ENCODE measurements at regions not wholly inside any gene's neighbourhood (a gene's known extent, or its start where the extent isn't known, plus 50 kb on each side); places are given as distances from the start of the nearest gene placed in this dataset.

DNA sequence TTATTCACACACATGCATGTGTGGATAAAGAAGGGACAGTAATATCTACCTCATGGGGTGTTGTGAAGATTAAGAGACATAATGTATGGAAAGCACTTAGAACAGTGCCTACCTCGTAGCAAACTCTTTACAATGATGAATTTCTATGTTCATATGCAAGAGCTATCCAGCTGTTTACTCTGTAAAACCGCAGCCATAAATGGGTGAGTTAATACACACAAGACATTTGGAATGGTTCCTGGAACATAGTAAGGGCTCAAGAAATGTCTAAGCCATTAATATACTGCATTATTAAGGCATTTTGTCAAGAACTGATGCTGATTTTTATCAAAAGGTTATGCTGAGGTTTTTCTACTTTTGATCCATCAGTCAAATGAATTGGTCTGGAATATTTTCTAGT is 1076.2 kb downstream of the TSN start:
- H3K4me1 Mint-ChIP-seq, result no peaks in the 10 kb centered on the region
- DNase-seq (no peak), ATAC-seq (ENCODE audit: low read depth) (no peak)
- H3K4me3 ChIP-seq (ENCODE audit: control extremely low read depth in 1 of 5, extremely low read depth in 1 of 5, insufficient read depth in 1 of 5, low read depth in 2 of 5, low read length in 4 of 5), result no peak overlapping the region
- no peaks in the 10 kb centered on the region for H3K4me1 ChIP-seq (ENCODE audit: control insufficient read depth in 2 of 2, insufficient read depth in 2 of 2, low read length in 2 of 2)
- no peaks in the 10 kb centered on the region for H3K79me2 ChIP-seq (ENCODE audit: control insufficient read depth, insufficient read depth, low read length)
- H2AFZ ChIP-seq (ENCODE audit: insufficient read depth, low read depth, low read length, poor library complexity, severe bottlenecking), result no peak overlapping the region
- no peak overlapping the region for H3K27ac Mint-ChIP-seq
- no peaks in the 10 kb centered on the region for H3K27me3 Mint-ChIP-seq
- ChIA-PET POLR2A (no interaction called here), CTCF (no interaction called here)
- H3K36me3 ChIP-seq (replicated peaks in 1 of 2; ENCODE audit: control extremely low read depth in 1 of 2, control insufficient read depth in 1 of 2, extremely low read depth in 1 of 2, insufficient read depth in 2 of 2, low read length in 1 of 2), result no peaks in the 10 kb centered on the region
- no peak overlapping the region for H3K4me2 ChIP-seq (replicated peaks; ENCODE audit: low read depth, low read length, poor library complexity, severe bottlenecking)
- no peaks in the 10 kb centered on the region for H3K27me3 ChIP-seq (replicated peaks in 1 of 4; ENCODE audit: control extremely low read depth in 1 of 4, control insufficient read depth in 3 of 4, insufficient read depth in 4 of 4, low read length in 3 of 4)
- no peak overlapping the region for H3K27ac ChIP-seq (ENCODE audit: low read length in 2 of 2)
- no peaks in the 10 kb centered on the region for H4K20me1 ChIP-seq (ENCODE audit: control insufficient read depth, insufficient read depth, low read length, poor library complexity, severe bottlenecking)
- H3K4me3 Mint-ChIP-seq, result no peak overlapping the region
- no peak overlapping the region for H3K9ac ChIP-seq (ENCODE audit: low read length)
- no peaks in the 10 kb centered on the region for H3K9me3 Mint-ChIP-seq (ENCODE audit: insufficient read depth)
- no CpG with 5 or more reads among the region's 2 CpGs for WGBS (ENCODE audit: insufficient coverage)
- TF ChIP-seq EZH2 (IDR thresholded peaks at IDR 0.05; ENCODE audit: borderline replicate concordance, insufficient read depth, low read depth, low read length, poor library complexity, severe bottlenecking), result no peak
- TF ChIP-seq, protein P1, sequence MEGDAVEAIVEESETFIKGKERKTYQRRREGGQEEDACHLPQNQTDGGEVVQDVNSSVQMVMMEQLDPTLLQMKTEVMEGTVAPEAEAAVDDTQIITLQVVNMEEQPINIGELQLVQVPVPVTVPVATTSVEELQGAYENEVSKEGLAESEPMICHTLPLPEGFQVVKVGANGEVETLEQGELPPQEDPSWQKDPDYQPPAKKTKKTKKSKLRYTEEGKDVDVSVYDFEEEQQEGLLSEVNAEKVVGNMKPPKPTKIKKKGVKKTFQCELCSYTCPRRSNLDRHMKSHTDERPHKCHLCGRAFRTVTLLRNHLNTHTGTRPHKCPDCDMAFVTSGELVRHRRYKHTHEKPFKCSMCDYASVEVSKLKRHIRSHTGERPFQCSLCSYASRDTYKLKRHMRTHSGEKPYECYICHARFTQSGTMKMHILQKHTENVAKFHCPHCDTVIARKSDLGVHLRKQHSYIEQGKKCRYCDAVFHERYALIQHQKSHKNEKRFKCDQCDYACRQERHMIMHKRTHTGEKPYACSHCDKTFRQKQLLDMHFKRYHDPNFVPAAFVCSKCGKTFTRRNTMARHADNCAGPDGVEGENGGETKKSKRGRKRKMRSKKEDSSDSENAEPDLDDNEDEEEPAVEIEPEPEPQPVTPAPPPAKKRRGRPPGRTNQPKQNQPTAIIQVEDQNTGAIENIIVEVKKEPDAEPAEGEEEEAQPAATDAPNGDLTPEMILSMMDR (IDR thresholded peaks at IDR 0.05), result no peak
- intact Hi-C loops (cut with micrococcal nuclease), result no loop called here
- no peaks in the 10 kb centered on the region for H3K9me3 ChIP-seq (ENCODE audit: control extremely low read depth in 1 of 3, control insufficient read depth in 2 of 3, insufficient read depth in 1 of 3, low read length in 2 of 3)

DNA sequence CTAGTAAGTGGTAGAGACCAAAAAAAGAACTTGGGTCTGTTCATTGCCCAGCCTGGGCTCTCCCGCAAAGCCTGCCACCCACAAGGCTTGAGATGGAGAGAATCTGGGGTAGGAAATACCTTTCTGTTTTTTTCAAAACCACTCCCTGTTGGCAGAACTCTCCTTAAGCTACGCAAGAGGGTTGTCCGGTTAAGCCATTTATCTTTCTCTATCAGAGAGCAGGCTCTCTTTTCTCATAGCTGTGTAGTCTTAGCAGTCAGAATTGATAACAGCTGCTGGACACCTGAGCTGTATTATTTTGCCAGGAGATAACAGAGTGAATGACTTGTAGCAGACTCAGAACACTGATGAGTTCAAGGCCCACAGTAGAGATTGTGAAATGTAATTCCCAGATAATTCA is 1088.1 kb downstream of the TSN start:
- WGBS (ENCODE audit: insufficient coverage), result 100% methylated on average over 1 of the region's 3 CpGs
- CTCF ChIA-PET, result no interaction called here
- H3K4me1 Mint-ChIP-seq, result no peaks in the 10 kb centered on the region

More for the DNA sequence above, 1088.1 kb downstream of the TSN start:
- no peak for TF ChIP-seq EZH2 (IDR thresholded peaks at IDR 0.05; ENCODE audit: borderline replicate concordance, insufficient read depth, low read depth, low read length, poor library complexity, severe bottlenecking)
- TF ChIP-seq, protein P1 (IDR thresholded peaks at IDR 0.05), result no peak
- Histone ChIP-seq H3K9me3 (ENCODE audit: control extremely low read depth in 1 of 3, control insufficient read depth in 2 of 3, insufficient read depth in 1 of 3, low read length in 2 of 3) (no peaks in the 10 kb centered on the region), H3K9ac (ENCODE audit: low read length) (no peak overlapping the region), H3K4me2 (replicated peaks; ENCODE audit: low read depth, low read length, poor library complexity, severe bottlenecking) (no peak overlapping the region), H3K4me3 (ENCODE audit: control extremely low read depth in 1 of 5, extremely low read depth in 1 of 5, insufficient read depth in 1 of 5, low read depth in 2 of 5, low read length in 4 of 5) (no peak overlapping the region), H3K27ac (ENCODE audit: low read length in 2 of 2) (no peak overlapping the region), H2AFZ (ENCODE audit: insufficient read depth, low read depth, low read length, poor library complexity, severe bottlenecking) (no peak overlapping the region), H3K4me1 (ENCODE audit: control insufficient read depth in 2 of 2, insufficient read depth in 2 of 2, low read length in 2 of 2) (no peaks in the 10 kb centered on the region), H4K20me1 (ENCODE audit: control insufficient read depth, insufficient read depth, low read length, poor library complexity, severe bottlenecking) (no peaks in the 10 kb centered on the region), H3K27me3 (replicated peaks in 1 of 4; ENCODE audit: control extremely low read depth in 1 of 4, control insufficient read depth in 3 of 4, insufficient read depth in 4 of 4, low read length in 3 of 4) (no peaks in the 10 kb centered on the region), H3K36me3 (replicated peaks in 1 of 2; ENCODE audit: control extremely low read depth in 1 of 2, control insufficient read depth in 1 of 2, extremely low read depth in 1 of 2, insufficient read depth in 2 of 2, low read length in 1 of 2) (no peaks in the 10 kb centered on the region), H3K79me2 (ENCODE audit: control insufficient read depth, insufficient read depth, low read length) (no peaks in the 10 kb centered on the region)
- Mint-ChIP-seq H3K27ac (no peak overlapping the region), H3K9me3 (ENCODE audit: insufficient read depth) (no peaks in the 10 kb centered on the region), H3K4me3 (no peak overlapping the region), H3K27me3 (no peaks in the 10 kb centered on the region)
- DNase-seq (no peak), ATAC-seq (ENCODE audit: low read depth) (no peak)
- intact Hi-C loops (cut with micrococcal nuclease), result no loop called here
- POLR2A ChIA-PET, result no interaction called here
